Caco-2 (cell line): ENCODE measurements at regions not wholly inside any gene's neighbourhood (a gene's known extent, or its start where the extent isn't known, plus 50 kb on each side); places are given as distances from the start of the nearest gene placed in this dataset.

Experiments
- BruUV-seq: library from RNA; stranded (reverse); fragments of 400-500 nt; replicated peaks from 2 replicates; lab custom pipeline; 2021; lab: Mats Ljungman, UMichigan
- CTCF ChIA-PET: fragments of 300-600 bp; sonication (Branson Sonifier 250); formaldehyde crosslinking; loops from one replicate; lab custom pipeline; 2022; ENCODE audit warnings: antibody characterized with exemption; lab: Charles Lee
- POLR2A ChIA-PET: fragments of 300-600 bp; sonication (Branson Sonifier 250); formaldehyde crosslinking; loops from one replicate; lab custom pipeline; 2022; ENCODE audit warnings: antibody characterized with exemption; lab: Charles Lee
- DNase-seq, 2 experiments: peaks; one replicate each; pipeline versions ENCODE4 v3.0.0 to v3.0.0-alpha.2; 2020 to 2022
- H3K27me3 ChIP-seq: replicated peaks from 2 replicates; pipeline ENCODE4 v1.6.0; 2011; ENCODE audit warnings: low read length; ENCODE audit not compliant: control insufficient read depth, insufficient read depth
- H3K36me3 ChIP-seq: 2 replicates; pipeline ENCODE4 v1.5.1; 2011; ENCODE audit warnings: low read length; ENCODE audit not compliant: control insufficient read depth, insufficient read depth
- H3K4me1 ChIP-seq: fragments of 250-450 bp; sonication (Bioruptor Pico); 2 replicates; pipeline ENCODE4 v1.5.1; 2020; ENCODE audit warnings: mild to moderate bottlenecking
- H3K4me3 ChIP-seq: 2 replicates; pipeline ENCODE4 v1.5.1; 2011; ENCODE audit warnings: low read depth, mild to moderate bottlenecking, control low read depth, low read length
- H3K9me3 ChIP-seq: fragments of 250-450 bp; sonication (Bioruptor Pico); 2 replicates; pipeline ENCODE4 v1.5.1; 2020; ENCODE audit warnings: mild to moderate bottlenecking, moderate library complexity
- H3K27ac Mint-ChIP-seq: one replicate; pipeline ENCODE4 v1.8.0; 2022; ENCODE audit warnings: mixed read lengths; ENCODE audit not compliant: unreplicated experiment
- H3K27me3 Mint-ChIP-seq: one replicate; pipeline ENCODE4 v1.8.0; 2022; ENCODE audit warnings: mixed read lengths; ENCODE audit not compliant: insufficient read depth, unreplicated experiment
- H3K36me3 Mint-ChIP-seq: one replicate; pipeline ENCODE4 v1.8.0; 2022; ENCODE audit warnings: mild to moderate bottlenecking, mixed read lengths; ENCODE audit not compliant: insufficient read depth, unreplicated experiment
- H3K4me1 Mint-ChIP-seq: one replicate; pipeline ENCODE4 v1.8.0; 2022; ENCODE audit warnings: low read depth, mixed read lengths; ENCODE audit not compliant: unreplicated experiment
- H3K4me3 Mint-ChIP-seq: one replicate; pipeline ENCODE4 v1.8.0; 2022; ENCODE audit warnings: mild to moderate bottlenecking, moderate library complexity, mixed read lengths; ENCODE audit not compliant: unreplicated experiment
- H3K9me3 Mint-ChIP-seq: one replicate; pipeline ENCODE4 v1.8.0; 2022; ENCODE audit warnings: mixed read lengths; ENCODE audit not compliant: unreplicated experiment
- CTCF ChIP-seq, 2 experiments: fragments of 200-600 bp in 1 of 2; IDR thresholded peaks; 1 replicate in 1 of 2; 2 replicates in 1 of 2; pipeline versions ENCODE4 v1.5.1 to v1.8.0; 2011 to 2022; ENCODE audit warnings: antibody characterized with exemption in 1 of 2, control low read depth in 1 of 2, inconsistent platforms in 1 of 2, low read depth in 1 of 2, low read length in 1 of 2, mild to moderate bottlenecking in 1 of 2, moderate library complexity in 1 of 2; ENCODE audit not compliant: insufficient read depth in 1 of 2, severe bottlenecking in 1 of 2, unreplicated experiment in 1 of 2
- intact Hi-C: fragments of 100-400 bp; cut with micrococcal nuclease; formaldehyde crosslinking; loops from one replicate; pipeline ENCODE4 v1.10.0; 2022; ENCODE audit not compliant: unreplicated experiment

- H3K27me3 Mint-ChIP-seq: no peaks in the 10 kb centered on the region
- peaks cover 6% of the 10 kb centered on the region for H3K9me3 Mint-ChIP-seq
- BruUV-seq: no TSS peak
- no peak for TF ChIP-seq CTCF (IDR thresholded peaks at IDR 0.05; ENCODE audit: insufficient read depth in 1 of 2, low read depth in 1 of 2, low read length in 1 of 2, severe bottlenecking in 1 of 2, unreplicated experiment in 1 of 2)
- no peak overlapping the region for H3K4me3 Mint-ChIP-seq
- no peaks in the 10 kb centered on the region for H3K4me1 Mint-ChIP-seq
- H3K27me3 ChIP-seq: no peaks in the 10 kb centered on the region
- no peaks in the 10 kb centered on the region for H3K36me3 ChIP-seq
- POLR2A ChIA-PET: no interaction called here
- CTCF ChIA-PET: no interaction called here
- H3K27ac Mint-ChIP-seq: no peak overlapping the region
- no peaks in the 10 kb centered on the region for H3K36me3 Mint-ChIP-seq
- no peaks in the 10 kb centered on the region for H3K9me3 ChIP-seq
- no peaks in the 10 kb centered on the region for H3K4me1 ChIP-seq
- H3K4me3 ChIP-seq: no peak overlapping the region
- intact Hi-C loops: no loop called here
- DNase-seq: no peak
Measured at GRCh38 chr16:6690741-6691140, 641.9 kb upstream of the RBFOX1 start.

GRCh38 chr16:6689643-6690042 is 643.0 kb upstream of the RBFOX1 start:
- no peak for TF ChIP-seq CTCF (IDR thresholded peaks at IDR 0.05; ENCODE audit: insufficient read depth in 1 of 2, low read depth in 1 of 2, low read length in 1 of 2, severe bottlenecking in 1 of 2, unreplicated experiment in 1 of 2)
- BruUV-seq: no TSS peak
- H3K9me3 Mint-ChIP-seq: peaks cover 6% of the 10 kb centered on the region
- Histone ChIP-seq H3K9me3 (no peaks in the 10 kb centered on the region), H3K4me3 (no peak overlapping the region), H3K36me3 (no peaks in the 10 kb centered on the region), H3K4me1 (no peaks in the 10 kb centered on the region), H3K27me3 (no peaks in the 10 kb centered on the region)
- no peak overlapping the region for H3K4me3 Mint-ChIP-seq
- no peaks in the 10 kb centered on the region for H3K27me3 Mint-ChIP-seq
- intact Hi-C loops: loop anchor here (10.0 kb wide), 2 partner anchors 335 to 395 kb away; no protein-coding TSS in a partner anchor
- POLR2A ChIA-PET: no interaction called here
- H3K27ac Mint-ChIP-seq: no peak overlapping the region
- H3K4me1 Mint-ChIP-seq: no peaks in the 10 kb centered on the region
- CTCF ChIA-PET: no interaction called here
- no peaks in the 10 kb centered on the region for H3K36me3 Mint-ChIP-seq
- no peak for DNase-seq

GRCh38 chr16:6687593-6687992 is 645.1 kb upstream of the RBFOX1 start:
- no peak overlapping the region for H3K4me3 Mint-ChIP-seq
- H3K4me1 ChIP-seq: no peaks in the 10 kb centered on the region
- H3K9me3 ChIP-seq: no peaks in the 10 kb centered on the region
- no peaks in the 10 kb centered on the region for H3K27me3 Mint-ChIP-seq
- H3K27me3 ChIP-seq: no peaks in the 10 kb centered on the region
- CTCF ChIA-PET: interaction anchor here (0.6 kb wide), 1 partner anchor 10 kb away, joined by 4 read pairs; no protein-coding TSS in a partner anchor
- H3K27ac Mint-ChIP-seq: no peak overlapping the region
- peaks cover 6% of the 10 kb centered on the region for H3K9me3 Mint-ChIP-seq
- no peaks in the 10 kb centered on the region for H3K36me3 Mint-ChIP-seq
- H3K4me3 ChIP-seq: no peak overlapping the region
- no peaks in the 10 kb centered on the region for H3K4me1 Mint-ChIP-seq
- BruUV-seq: no TSS peak
- no peak for DNase-seq
- no peak for TF ChIP-seq CTCF (IDR thresholded peaks at IDR 0.05; ENCODE audit: insufficient read depth in 1 of 2, low read depth in 1 of 2, low read length in 1 of 2, severe bottlenecking in 1 of 2, unreplicated experiment in 1 of 2)
- no peaks in the 10 kb centered on the region for H3K36me3 ChIP-seq
- intact Hi-C loops: loop anchor here (10.0 kb wide), 2 partner anchors 337 to 397 kb away; no protein-coding TSS in a partner anchor
- POLR2A ChIA-PET: no interaction called here
